PC-9 (cell line): ENCODE measurements at regions not wholly inside any gene's neighbourhood (a gene's known extent, or its start where the extent isn't known, plus 50 kb on each side); places are given as distances from the start of the nearest gene placed in this dataset.

Experiments
- BruUV-seq: library from RNA; stranded (reverse); fragments of 400-500 nt; replicated peaks from 2 replicates; lab custom pipeline; 2021; lab: Mats Ljungman, UMichigan
- CTCF ChIA-PET: fragments of 300-600 bp; sonication (Branson Sonifier 250); formaldehyde crosslinking; loops from one replicate; lab custom pipeline; 2022; ENCODE audit warnings: antibody characterized with exemption; lab: Charles Lee
- POLR2A ChIA-PET: fragments of 300-600 bp; sonication (Branson Sonifier 250); formaldehyde crosslinking; loops from one replicate; lab custom pipeline; 2022; ENCODE audit warnings: antibody characterized with exemption; ENCODE audit not compliant: unreplicated experiment; lab: Charles Lee
- DNase-seq, 2 experiments: peaks; one replicate each; pipeline versions ENCODE4 v3.0.0 to v3.0.0-alpha.2; 2015 to 2022; ENCODE audit warnings: mixed read lengths in 1 of 2
- H2AFZ ChIP-seq: fragments of 200-600 bp; sonication (generic); 2 replicates; pipeline ENCODE4 v1.8.1; 2017; ENCODE audit warnings: antibody characterized with exemption
- H3F3A ChIP-seq: fragments of 200-600 bp; sonication (generic); 2 replicates; pipeline ENCODE4 v1.8.1; 2017; ENCODE audit warnings: antibody characterized with exemption, mild to moderate bottlenecking, low read depth; ENCODE audit not compliant: insufficient read depth
- H3K27ac ChIP-seq: fragments of 200-600 bp; sonication (generic); 2 replicates; pipeline ENCODE4 v1.6.1; 2016; ENCODE audit warnings: mixed run types
- H3K27me3 ChIP-seq: fragments of 200-600 bp; sonication (generic); 2 replicates; pipeline ENCODE4 v1.6.1; 2016; ENCODE audit warnings: low read depth, mixed run types; ENCODE audit not compliant: insufficient read depth
- H3K36me3 ChIP-seq: fragments of 200-600 bp; sonication (generic); 2 replicates; pipeline ENCODE4 v1.6.1; 2016; ENCODE audit warnings: low read depth, mixed run types
- H3K4me1 ChIP-seq: fragments of 200-600 bp; sonication (generic); replicated peaks from 2 replicates; pipeline ENCODE4 v1.6.1; 2016; ENCODE audit warnings: mixed run types; ENCODE audit not compliant: insufficient read depth
- H3K4me2 ChIP-seq: fragments of 200-600 bp; sonication (generic); 2 replicates; pipeline ENCODE4 v1.6.1; 2017; ENCODE audit warnings: mixed run types
- H3K4me3 ChIP-seq: fragments of 200-600 bp; sonication (generic); 2 replicates; pipeline ENCODE4 v1.6.1; 2016; ENCODE audit warnings: mixed run types
- H3K79me2 ChIP-seq: fragments of 200-600 bp; sonication (generic); 2 replicates; pipeline ENCODE4 v1.6.1; 2017; ENCODE audit warnings: low read depth, mixed run types
- H3K9me2 ChIP-seq: fragments of 200-600 bp; sonication (generic); 2 replicates; pipeline ENCODE4 v1.8.1; 2017; ENCODE audit warnings: mild to moderate bottlenecking; ENCODE audit not compliant: insufficient read depth
- H3K9me3 ChIP-seq: fragments of 200-600 bp; sonication (generic); 2 replicates; pipeline ENCODE4 v1.8.1; 2016; ENCODE audit warnings: low read depth; ENCODE audit not compliant: insufficient read depth
- H4K20me1 ChIP-seq: fragments of 200-600 bp; sonication (generic); 2 replicates; pipeline ENCODE4 v1.8.1; 2017; ENCODE audit not compliant: insufficient read depth
- EZH2 ChIP-seq: fragments of 200-600 bp; sonication (generic); IDR thresholded peaks from 2 replicates; pipeline ENCODE4 v1.8.0; 2017; ENCODE audit warnings: antibody characterized with exemption, low read depth
- intact Hi-C: fragments of 100-400 bp; cut with micrococcal nuclease; formaldehyde crosslinking; loops from one replicate; pipeline ENCODE4 v1.10.0; 2022; ENCODE audit not compliant: unreplicated experiment
- TF ChIP-seq, protein P1 (sequence below): fragments of 200-600 bp; sonication (generic); conservative IDR thresholded peaks from 2 replicates; pipeline ENCODE4 v1.6.1; 2017; ENCODE audit warnings: mixed run types, antibody characterized with exemption, mild to moderate bottlenecking, moderate library complexity

GRCh38 chr6:102746941-102747340 lies 1353.4 kb downstream of the GRIK2 start:
- Histone ChIP-seq H3K4me1 (no peaks in the 10 kb centered on the region), H3K36me3 (no peaks in the 10 kb centered on the region), H3K27me3 (no peaks in the 10 kb centered on the region), H4K20me1 (no peaks in the 10 kb centered on the region), H3K4me3 (no peak overlapping the region), H3K27ac (no peak overlapping the region), H3F3A (no peaks in the 10 kb centered on the region), H3K9me2 (no peaks in the 10 kb centered on the region), H2AFZ (no peak overlapping the region), H3K4me2 (no peak overlapping the region), H3K9me3 (no peaks in the 10 kb centered on the region), H3K79me2 (no peaks in the 10 kb centered on the region)
- TF ChIP-seq, protein P1, sequence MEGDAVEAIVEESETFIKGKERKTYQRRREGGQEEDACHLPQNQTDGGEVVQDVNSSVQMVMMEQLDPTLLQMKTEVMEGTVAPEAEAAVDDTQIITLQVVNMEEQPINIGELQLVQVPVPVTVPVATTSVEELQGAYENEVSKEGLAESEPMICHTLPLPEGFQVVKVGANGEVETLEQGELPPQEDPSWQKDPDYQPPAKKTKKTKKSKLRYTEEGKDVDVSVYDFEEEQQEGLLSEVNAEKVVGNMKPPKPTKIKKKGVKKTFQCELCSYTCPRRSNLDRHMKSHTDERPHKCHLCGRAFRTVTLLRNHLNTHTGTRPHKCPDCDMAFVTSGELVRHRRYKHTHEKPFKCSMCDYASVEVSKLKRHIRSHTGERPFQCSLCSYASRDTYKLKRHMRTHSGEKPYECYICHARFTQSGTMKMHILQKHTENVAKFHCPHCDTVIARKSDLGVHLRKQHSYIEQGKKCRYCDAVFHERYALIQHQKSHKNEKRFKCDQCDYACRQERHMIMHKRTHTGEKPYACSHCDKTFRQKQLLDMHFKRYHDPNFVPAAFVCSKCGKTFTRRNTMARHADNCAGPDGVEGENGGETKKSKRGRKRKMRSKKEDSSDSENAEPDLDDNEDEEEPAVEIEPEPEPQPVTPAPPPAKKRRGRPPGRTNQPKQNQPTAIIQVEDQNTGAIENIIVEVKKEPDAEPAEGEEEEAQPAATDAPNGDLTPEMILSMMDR = no peak
- TF ChIP-seq EZH2 = no peak
- intact Hi-C loops = no loop called here
- ChIA-PET CTCF (no interaction called here), POLR2A (no interaction called here)
- DNase-seq = no peak
- no TSS peak for BruUV-seq

GRCh38 chr6:102742754-102743356 lies 1349.3 kb downstream of the GRIK2 start:
- Histone ChIP-seq H3K27ac (no peak overlapping the region), H3K4me2 (no peak overlapping the region), H3K9me3 (no peaks in the 10 kb centered on the region), H4K20me1 (no peaks in the 10 kb centered on the region), H3K9me2 (no peaks in the 10 kb centered on the region), H3K4me1 (no peaks in the 10 kb centered on the region), H3F3A (no peaks in the 10 kb centered on the region), H2AFZ (no peak overlapping the region), H3K27me3 (no peaks in the 10 kb centered on the region), H3K36me3 (no peaks in the 10 kb centered on the region), H3K4me3 (no peak overlapping the region), H3K79me2 (no peaks in the 10 kb centered on the region)
- POLR2A ChIA-PET = no interaction called here
- TF ChIP-seq, protein P1 = no peak
- no peak for TF ChIP-seq EZH2
- BruUV-seq = no TSS peak
- DNase-seq = no peak
- CTCF ChIA-PET = no interaction called here
- intact Hi-C loops = no loop called here

DNA sequence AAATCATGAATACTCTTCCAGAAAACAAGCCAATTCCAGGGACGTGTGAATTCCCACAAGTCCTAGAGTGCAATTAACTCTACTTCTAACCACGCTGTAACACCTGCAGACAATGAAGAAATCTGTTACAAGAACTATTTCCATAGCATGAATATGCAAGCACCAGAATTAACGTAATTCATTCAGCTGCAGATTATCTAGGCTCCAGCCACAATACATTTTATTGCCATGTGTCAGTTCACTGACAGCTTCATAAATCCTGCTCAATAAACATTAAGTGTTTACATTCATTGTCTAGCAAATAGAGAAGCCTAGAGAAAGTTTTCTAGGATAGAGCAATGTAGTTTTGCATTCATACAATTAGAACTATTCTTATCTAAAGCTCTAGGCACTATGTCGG lies 1348.5 kb downstream of the GRIK2 start:
- no peak overlapping the region for H3K4me2 ChIP-seq
- H3K36me3 ChIP-seq = no peaks in the 10 kb centered on the region
- ChIA-PET CTCF (no interaction called here), POLR2A (no interaction called here)
- DNase-seq = no peak
- H3K9me2 ChIP-seq = no peaks in the 10 kb centered on the region
- no peaks in the 10 kb centered on the region for H3F3A ChIP-seq
- intact Hi-C loops = no loop called here
- no peaks in the 10 kb centered on the region for H4K20me1 ChIP-seq
- no peaks in the 10 kb centered on the region for H3K79me2 ChIP-seq
- no peak for TF ChIP-seq EZH2
- TF ChIP-seq, protein P1 = no peak
- no TSS peak for BruUV-seq
- H3K4me1 ChIP-seq = no peaks in the 10 kb centered on the region
- no peak overlapping the region for H3K4me3 ChIP-seq
- no peak overlapping the region for H2AFZ ChIP-seq
- H3K27ac ChIP-seq = no peak overlapping the region
- H3K9me3 ChIP-seq = no peaks in the 10 kb centered on the region
- H3K27me3 ChIP-seq = no peaks in the 10 kb centered on the region
